ENCODE measurements at regions not wholly inside any gene's neighbourhood (a gene's known extent, or its start where the extent isn't known, plus 50 kb on each side); places are given as distances from the start of the nearest gene placed in this dataset.

GRCh38 chr16:5379954-5380353 is 282.4 kb upstream of the EEF2KMT start:
- no peak for DNase-seq

DNA sequence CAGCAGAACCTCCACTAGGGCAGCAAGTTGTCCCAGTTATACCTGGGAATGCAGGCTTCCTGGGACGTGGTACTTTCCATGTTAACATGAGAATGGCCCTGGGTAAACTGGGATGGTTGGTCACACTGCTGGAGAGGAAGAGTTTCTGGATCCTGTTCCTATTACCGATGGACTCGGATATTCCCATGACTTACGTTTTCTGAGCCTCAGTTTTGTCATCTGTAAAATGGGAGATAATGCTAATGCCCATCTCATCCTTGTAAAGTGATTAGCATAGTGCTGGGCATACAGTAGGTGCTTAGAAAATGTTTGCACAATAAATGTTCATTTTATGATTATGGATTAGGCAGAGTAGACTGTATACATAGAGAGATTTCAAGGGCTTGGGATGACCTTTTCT is 280.9 kb upstream of the EEF2KMT start:
- DNase-seq = no peak

GRCh38 chr16:5377280-5377898 is 279.8 kb upstream of the EEF2KMT start:
- DNase-seq = no peak

GRCh38 chr16:5374184-5374583 is 276.6 kb upstream of the EEF2KMT start:
- DNase-seq = no peak

- DNase-seq = no peak
Measured at GRCh38 chr16:5367951-5368350, 270.4 kb upstream of the EEF2KMT start.

DNA sequence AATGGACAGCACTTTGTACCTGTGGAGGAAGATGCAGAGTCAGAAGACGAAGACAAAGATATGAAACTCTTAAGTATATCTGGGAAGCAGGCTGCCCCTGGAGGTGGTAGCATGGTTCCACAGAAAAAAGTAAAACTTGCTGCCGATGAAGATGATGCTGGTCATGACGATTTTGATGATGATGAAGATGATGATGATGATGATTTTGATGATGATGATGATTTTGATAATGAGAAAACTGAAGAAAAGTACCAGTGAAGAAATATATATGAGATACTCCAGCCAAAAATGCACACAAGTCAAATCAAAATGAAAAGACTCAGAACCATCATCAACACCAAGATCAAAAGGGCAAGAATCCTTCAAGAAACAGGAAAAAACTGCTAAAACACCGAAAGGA is 268.5 kb upstream of the EEF2KMT start:
- no peak for DNase-seq

GRCh38 chr16:5364186-5364585 is 266.6 kb upstream of the EEF2KMT start:
- no peak for DNase-seq

DNA sequence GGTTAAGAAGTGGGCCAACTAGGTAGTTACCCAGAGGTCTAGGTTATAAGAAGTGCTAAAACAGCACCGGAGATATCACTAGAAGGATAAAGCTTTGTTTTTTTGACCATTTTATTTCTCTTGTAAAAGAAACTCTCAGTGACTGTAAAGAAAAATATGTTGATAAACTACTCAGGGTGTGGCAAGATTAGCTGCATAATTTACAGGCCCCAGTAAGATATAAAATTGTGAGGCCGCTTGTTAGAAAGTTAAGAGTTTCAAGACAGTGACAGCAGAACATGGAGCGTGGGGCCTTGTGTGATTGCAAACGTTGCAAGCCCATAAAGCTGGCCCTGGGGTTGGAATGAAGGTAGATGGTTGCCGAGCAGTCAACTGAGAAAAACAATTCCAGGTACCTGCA is 263.7 kb upstream of the EEF2KMT start:
- no peak for DNase-seq

GRCh38 chr16:5354645-5355044 is 257.1 kb upstream of the EEF2KMT start:
- no peak for DNase-seq

DNA sequence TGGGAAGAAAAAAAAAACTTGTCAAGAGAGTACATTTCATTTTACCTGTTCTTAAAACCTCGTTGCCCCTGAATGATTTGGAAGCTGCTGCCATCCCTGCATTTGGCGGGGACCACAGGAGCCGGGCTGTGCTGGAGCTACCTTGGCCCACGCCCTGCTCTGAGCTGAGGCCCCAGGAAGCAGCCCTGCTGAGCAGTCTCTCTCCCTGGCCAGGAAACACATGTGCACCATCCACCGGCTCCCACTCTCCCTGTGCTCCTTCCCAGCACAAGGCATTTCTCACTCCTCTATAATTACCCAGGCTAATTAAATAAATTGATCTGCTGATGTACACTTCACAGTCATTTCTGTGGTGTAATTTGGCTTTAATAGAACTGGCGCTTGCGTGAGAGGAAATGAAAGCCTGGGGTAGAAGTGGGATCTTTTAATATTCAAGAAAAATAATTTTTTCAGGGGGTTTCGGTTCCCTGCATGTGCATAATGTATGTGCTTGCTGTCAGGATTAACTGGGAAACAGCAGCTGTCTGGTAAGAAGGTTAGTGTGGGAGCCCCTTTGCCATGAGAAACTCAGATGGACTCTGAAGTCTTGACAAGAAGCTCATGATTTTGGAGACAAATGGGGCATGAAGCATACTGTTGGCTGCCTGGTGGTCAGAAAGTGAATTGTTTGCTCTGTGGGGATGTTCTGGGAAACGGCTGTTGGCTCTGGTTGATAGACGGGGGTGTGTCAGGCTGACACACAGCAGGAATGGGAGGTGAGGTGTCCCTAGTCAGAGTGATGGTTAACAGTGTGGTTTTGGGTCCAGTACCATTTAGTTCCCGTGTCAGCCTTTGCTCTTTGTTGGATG is 252.3 kb upstream of the EEF2KMT start:
- no peak for DNase-seq

GRCh38 chr16:5349101-5349500 is 251.5 kb upstream of the EEF2KMT start:
- no peak for DNase-seq

DNA sequence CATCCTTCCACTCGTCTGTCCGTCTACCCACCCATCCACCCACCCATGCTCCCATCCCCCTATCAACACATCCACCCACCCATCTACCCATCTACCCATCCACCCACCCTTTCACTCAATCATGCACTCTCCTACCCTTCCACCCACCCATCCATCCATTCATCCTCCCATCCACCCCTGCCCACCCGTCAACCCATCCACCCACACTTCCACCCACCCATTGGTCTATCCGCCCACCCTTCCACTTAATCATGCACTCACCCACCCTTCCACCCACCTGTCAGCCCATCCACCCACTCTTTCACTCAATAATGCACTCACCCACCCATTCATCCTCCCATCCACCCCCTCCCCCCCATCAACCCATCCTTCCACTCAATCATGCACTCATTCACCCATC is 250.0 kb upstream of the EEF2KMT start:
- no peak for DNase-seq

DNA sequence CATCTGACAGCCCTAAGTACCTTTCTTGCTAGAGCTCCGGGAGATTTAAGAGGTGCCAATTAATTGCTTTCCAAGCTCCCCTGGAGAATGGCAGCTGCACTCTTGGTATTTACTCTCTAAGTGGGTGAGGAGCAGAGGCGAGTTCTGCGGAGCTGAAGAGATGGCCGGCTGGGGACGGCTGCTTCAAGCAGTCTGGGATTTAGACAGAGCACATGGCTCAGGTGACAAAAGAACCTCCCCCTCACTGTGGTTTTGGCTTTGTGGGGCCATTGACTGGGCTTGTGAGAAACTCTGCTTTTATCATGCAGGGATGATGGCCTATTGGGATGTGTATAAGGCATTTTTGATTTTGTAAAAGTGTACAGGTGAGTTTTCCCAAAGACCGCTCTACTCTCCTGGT is 239.3 kb upstream of the EEF2KMT start:
- no peak for DNase-seq

DNA sequence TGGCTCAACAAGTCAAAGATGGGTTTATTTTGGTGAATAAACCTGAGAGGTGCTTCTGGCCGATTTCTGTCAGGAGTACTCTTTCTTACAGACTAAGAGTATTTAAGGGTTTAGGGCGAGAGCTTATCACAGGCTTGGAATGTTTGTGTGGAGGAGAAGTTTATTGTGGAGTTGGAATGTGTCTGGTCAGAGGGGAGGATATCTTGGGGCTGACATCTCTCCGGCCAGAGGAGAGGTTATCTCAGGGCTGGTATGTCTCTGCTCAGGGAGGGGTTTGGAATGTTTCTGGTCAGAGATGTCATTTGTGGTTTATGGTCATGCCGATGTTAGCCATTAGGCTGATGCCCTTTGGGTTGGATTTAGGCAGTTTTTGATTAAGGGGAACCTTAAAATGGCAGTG is 236.4 kb upstream of the EEF2KMT start:
- DNase-seq = no peak

DNA sequence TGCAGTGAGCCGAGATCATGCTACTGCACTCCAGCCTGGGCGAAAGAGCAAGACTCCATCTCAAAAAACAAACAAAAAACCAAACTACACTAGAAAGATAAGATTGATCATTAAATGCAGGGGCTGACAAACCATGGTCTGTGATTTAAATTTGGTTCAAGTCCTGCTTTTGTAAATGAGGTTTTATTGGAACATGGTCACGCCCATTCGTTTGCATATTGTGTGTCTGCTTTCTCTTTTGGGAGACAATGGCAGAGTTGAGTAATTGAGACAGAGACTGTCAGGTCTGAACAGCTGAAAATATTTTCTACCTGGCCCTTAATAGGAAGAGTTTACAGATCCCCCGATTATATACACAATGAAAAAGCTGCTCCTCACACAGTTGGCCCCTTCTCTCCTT is 235.5 kb upstream of the EEF2KMT start:
- no peak for DNase-seq

GRCh38 chr16:5330058-5330457 is 232.5 kb upstream of the EEF2KMT start:
- DNase-seq = no peak

GRCh38 chr16:5328546-5328945 is 231.0 kb upstream of the EEF2KMT start:
- DNase-seq = no peak

DNA sequence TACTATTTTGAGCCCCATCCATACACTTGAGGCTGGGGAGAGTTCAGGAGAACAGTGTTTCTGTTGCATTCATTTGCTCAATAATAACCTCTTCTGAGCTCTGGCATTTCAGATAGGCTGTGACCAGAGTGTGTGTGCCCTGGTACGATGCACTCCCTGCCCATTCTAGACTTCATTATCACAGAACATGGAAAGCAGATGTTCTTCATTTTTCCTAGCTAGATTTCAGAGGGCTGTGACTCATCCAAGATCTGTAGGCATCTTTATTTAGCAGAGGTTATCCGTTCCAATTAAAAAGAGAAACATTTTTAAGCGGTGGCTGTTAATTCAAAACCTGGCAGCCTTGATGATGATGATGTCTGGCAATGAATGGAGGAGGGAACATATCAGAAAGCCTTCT is 228.8 kb upstream of the EEF2KMT start:
- DNase-seq = no peak

DNA sequence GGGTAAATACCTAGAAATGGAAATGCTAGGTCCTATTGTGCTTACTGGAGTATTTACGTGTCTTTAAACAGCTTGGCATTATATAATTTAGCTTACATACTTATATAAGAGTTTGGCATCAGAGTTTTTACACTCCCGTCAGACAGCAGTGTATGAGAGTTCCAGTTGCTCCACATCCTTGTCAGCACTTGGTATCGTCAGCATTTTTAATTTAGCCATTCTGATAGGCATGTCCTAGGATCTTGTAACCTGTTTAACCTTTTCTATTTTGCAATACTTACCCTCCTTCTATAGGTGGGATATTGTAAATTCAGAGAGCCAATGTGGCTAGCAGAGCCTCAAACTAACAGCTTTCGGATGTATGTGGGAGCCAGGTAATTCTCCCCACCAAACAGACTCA is 228.3 kb upstream of the EEF2KMT start:
- no peak for DNase-seq

- DNase-seq = no peak
Measured at GRCh38 chr16:5323284-5324141, 225.9 kb upstream of the EEF2KMT start.

GRCh38 chr16:5321930-5322329 is 224.3 kb upstream of the EEF2KMT start:
- DNase-seq = no peak

DNA sequence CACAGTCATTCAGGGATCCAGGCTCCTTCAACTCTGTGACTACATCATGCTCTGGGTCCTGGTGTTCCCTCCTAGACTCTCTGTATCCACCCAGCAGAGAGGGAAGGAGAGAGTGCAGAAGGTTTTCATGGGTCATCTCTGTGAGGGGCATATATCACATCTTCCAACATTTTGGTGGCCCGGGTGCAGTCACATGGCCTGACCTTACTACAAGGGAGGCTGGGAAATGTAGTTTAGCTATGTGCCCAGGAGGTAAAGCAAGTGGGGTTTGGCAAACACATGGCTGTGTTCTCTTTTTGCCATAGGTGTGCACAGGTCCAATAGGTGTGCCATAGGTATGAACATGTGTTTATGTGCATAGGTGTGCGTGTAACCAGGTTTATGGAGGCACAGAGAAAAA is 222.2 kb upstream of the EEF2KMT start:
- no peak for DNase-seq

- no peak for DNase-seq
Measured at GRCh38 chr16:5315914-5316313, 218.3 kb upstream of the EEF2KMT start.

- no peak for DNase-seq
Measured at GRCh38 chr16:5314377-5314776, 216.8 kb upstream of the EEF2KMT start.

All from activated CD4-positive, alpha-beta T cell treated with anti-CD3 and anti-CD28 coated beads, Interleukin-2, amount 50 U/mL, for 4 hours (primary cell).